Stomach (tissue), 4 donors: ENCODE measurements at regions not wholly inside any gene's neighbourhood (a gene's known extent, or its start where the extent isn't known, plus 50 kb on each side); places are given as distances from the start of the nearest gene placed in this dataset.

ENCODE experiments used
- EP300 ChIP-seq: sonication (generic); formaldehyde crosslinking; IDR thresholded peaks from one replicate; pipeline ENCODE4 v1.6.1; 2017; ENCODE audit warnings: antibody characterized with exemption
- POLR2A ChIP-seq, 4 donors: fragments of 450-650 bp; IDR thresholded peaks; one replicate each; pipeline ENCODE4 v1.6.1; 2016; ENCODE audit warnings: antibody characterized with exemption in 4 of 4, control low read depth in 2 of 4, mild to moderate bottlenecking in 1 of 4, moderate library complexity in 1 of 4
- POLR2AphosphoS5 ChIP-seq, 3 donors: sonication (generic); formaldehyde crosslinking; IDR thresholded peaks; one replicate each; pipeline ENCODE4 v1.6.1; 2016; ENCODE audit warnings: antibody characterized with exemption in 3 of 3
- TF ChIP-seq, protein P1 (sequence below), 7 experiments: fragments of 450-650 bp in 4 of 7; fragments of 200-600 bp in 3 of 7; sonication (generic) in 3 of 7; IDR thresholded peaks; one replicate each; pipeline ENCODE4 v1.5.1; 2016 to 2019; ENCODE audit warnings: antibody characterized with exemption in 7 of 7, control low read depth in 2 of 7, mild to moderate bottlenecking in 1 of 7

DNA sequence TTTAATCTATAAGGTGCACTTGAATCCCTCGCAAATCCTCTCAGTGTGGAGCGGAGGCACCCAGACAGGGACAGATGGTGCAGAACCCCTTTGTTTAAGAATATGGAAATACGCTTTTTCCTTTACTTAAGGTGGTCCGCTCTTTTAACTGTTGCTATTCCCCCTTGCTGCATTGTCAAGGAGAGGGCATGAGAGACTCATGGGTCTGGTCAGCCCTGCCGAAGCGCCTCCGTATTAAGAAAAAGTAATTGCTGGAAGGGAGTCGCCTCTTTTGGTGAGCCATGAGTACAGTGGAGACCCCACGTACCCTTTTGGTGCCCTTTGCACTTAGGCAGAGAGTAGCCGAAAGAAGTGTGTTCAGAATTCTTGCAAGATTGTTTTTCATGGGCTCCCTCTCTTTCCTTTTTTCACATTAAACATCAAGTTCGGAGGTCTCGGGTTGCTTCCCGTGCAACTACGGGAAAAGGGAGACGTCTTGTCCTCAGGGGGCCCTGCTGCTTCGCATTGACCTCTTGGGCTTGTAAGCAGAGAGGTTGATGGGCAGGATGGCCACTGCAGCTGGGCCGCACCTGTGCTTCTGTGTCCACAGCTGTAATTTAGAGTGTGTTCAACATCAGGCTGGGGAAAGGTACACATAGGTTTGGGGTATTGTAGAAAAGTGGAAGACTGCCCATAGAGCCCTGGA, 109.6 kb downstream of the SPRY1 start:
- no peak for TF ChIP-seq POLR2A (IDR thresholded peaks at IDR 0.05)
- TF ChIP-seq, protein P1, sequence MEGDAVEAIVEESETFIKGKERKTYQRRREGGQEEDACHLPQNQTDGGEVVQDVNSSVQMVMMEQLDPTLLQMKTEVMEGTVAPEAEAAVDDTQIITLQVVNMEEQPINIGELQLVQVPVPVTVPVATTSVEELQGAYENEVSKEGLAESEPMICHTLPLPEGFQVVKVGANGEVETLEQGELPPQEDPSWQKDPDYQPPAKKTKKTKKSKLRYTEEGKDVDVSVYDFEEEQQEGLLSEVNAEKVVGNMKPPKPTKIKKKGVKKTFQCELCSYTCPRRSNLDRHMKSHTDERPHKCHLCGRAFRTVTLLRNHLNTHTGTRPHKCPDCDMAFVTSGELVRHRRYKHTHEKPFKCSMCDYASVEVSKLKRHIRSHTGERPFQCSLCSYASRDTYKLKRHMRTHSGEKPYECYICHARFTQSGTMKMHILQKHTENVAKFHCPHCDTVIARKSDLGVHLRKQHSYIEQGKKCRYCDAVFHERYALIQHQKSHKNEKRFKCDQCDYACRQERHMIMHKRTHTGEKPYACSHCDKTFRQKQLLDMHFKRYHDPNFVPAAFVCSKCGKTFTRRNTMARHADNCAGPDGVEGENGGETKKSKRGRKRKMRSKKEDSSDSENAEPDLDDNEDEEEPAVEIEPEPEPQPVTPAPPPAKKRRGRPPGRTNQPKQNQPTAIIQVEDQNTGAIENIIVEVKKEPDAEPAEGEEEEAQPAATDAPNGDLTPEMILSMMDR (IDR thresholded peaks at IDR 0.05), result no peak
- TF ChIP-seq EP300, result no peak
- TF ChIP-seq POLR2AphosphoS5 (IDR thresholded peaks at IDR 0.05), result no peak
